DOHH2 (cell line): ENCODE measurements at regions not wholly inside any gene's neighbourhood (a gene's known extent, or its start where the extent isn't known, plus 50 kb on each side); places are given as distances from the start of the nearest gene placed in this dataset.

ENCODE experiments used
- EZH2phosphoT487 ChIP-seq: fragments of 200-600 bp; sonication (generic); IDR thresholded peaks from 2 replicates; pipeline ENCODE4 v1.6.1; 2017; ENCODE audit warnings: borderline replicate concordance, mild to moderate bottlenecking, antibody characterized with exemption, low read length, moderate library complexity, mixed read lengths
- TF ChIP-seq, protein P1 (sequence below): fragments of 200-600 bp; sonication (generic); IDR thresholded peaks from one replicate; pipeline ENCODE4 v1.5.1; 2014; ENCODE audit warnings: antibody characterized with exemption, mild to moderate bottlenecking, low read depth, low read length; ENCODE audit not compliant: poor library complexity, severe bottlenecking

DNA sequence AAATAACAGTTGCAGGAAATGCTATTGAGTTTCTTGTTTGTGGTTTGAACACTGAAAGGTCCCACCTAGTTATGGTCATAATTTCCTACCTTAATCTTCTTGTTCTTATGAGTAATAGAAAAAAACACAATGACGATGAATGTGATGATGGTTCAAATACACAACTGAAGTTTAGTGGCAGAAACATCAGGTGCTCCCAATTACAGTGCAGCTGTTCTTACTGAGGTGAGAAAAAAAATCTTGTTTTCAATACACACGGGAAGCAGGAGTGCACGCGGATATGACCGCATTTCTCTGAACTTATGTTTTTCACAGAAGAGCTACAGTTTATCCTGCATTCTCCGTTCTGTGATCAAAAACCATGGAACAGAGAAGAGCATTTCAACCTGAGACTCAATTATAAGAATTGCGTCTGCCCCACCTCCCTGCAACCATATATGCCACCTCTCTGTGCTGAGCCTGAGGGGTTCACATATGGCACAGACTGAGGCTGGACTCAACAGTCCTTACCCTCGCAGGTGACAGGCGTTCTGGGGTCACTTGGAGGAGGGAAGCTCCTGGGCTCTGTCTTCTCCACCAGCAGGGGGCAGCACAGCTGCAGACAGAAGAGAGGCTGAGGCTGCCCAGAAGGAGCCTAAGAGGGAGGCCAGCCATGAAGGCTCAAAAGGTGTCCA lies 99.7 kb upstream of the IGLL5 start:
- TF ChIP-seq, protein P1, sequence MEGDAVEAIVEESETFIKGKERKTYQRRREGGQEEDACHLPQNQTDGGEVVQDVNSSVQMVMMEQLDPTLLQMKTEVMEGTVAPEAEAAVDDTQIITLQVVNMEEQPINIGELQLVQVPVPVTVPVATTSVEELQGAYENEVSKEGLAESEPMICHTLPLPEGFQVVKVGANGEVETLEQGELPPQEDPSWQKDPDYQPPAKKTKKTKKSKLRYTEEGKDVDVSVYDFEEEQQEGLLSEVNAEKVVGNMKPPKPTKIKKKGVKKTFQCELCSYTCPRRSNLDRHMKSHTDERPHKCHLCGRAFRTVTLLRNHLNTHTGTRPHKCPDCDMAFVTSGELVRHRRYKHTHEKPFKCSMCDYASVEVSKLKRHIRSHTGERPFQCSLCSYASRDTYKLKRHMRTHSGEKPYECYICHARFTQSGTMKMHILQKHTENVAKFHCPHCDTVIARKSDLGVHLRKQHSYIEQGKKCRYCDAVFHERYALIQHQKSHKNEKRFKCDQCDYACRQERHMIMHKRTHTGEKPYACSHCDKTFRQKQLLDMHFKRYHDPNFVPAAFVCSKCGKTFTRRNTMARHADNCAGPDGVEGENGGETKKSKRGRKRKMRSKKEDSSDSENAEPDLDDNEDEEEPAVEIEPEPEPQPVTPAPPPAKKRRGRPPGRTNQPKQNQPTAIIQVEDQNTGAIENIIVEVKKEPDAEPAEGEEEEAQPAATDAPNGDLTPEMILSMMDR, result peak; percentile 79
- TF ChIP-seq EZH2phosphoT487, result no peak
